Endothelial cell of umbilical vein (primary cell): ENCODE measurements at regions not wholly inside any gene's neighbourhood (a gene's known extent, or its start where the extent isn't known, plus 50 kb on each side); places are given as distances from the start of the nearest gene placed in this dataset.

ENCODE experiments used
- BruUV-seq: library from RNA; stranded (reverse); fragments of 400-500 nt; replicated peaks from 2 replicates; lab custom pipeline; 2021; lab: Mats Ljungman, UMichigan
- CTCF ChIA-PET: fragments of 300-600, 350-600 bp; sonication (Branson Sonifier 250); formaldehyde crosslinking; loops from one replicate; lab custom pipeline; 2021; ENCODE audit warnings: antibody characterized with exemption, inconsistent platforms; lab: Charles Lee
- POLR2A ChIA-PET: fragments of 300-600, 350-600 bp; sonication (Branson Sonifier 250); formaldehyde crosslinking; loops from one replicate; lab custom pipeline; 2021; ENCODE audit warnings: antibody characterized with exemption, inconsistent platforms; lab: Charles Lee
- DNase-seq: peaks from one replicate; pipeline ENCODE4 v3.0.0-alpha.2; 2011; ENCODE audit warnings: low read depth, low spot score
- FAIRE-seq: peaks from 2 replicates; lab custom pipeline; 2011; peaks lifted over from hg19 to GRCh38; lab: Jason Lieb, UNC
- H2AFZ ChIP-seq: 2 replicates; pipeline ENCODE4 v1.6.0; 2012; ENCODE audit warnings: low read depth, low read length, control low read depth, inconsistent platforms
- H3K27ac ChIP-seq: 2 replicates; pipeline ENCODE4 v1.5.1; 2011; ENCODE audit warnings: low read depth, mild to moderate bottlenecking, control low read depth, low read length, moderate library complexity; ENCODE audit not compliant: insufficient read depth
- H3K27me3 ChIP-seq, 2 experiments: 2 replicates each; pipeline versions ENCODE4 v1.6.0 to v1.6.1; 2011; ENCODE audit warnings: low read length in 2 of 2, mixed read lengths in 1 of 2; ENCODE audit not compliant: control insufficient read depth in 2 of 2, insufficient read depth in 2 of 2
- H3K36me3 ChIP-seq, 2 experiments: 2 replicates in 1 of 2; 3 replicates in 1 of 2; pipeline ENCODE4 v1.5.1; 2011; ENCODE audit warnings: low read length in 2 of 2, mild to moderate bottlenecking in 1 of 2, moderate library complexity in 1 of 2; ENCODE audit not compliant: control insufficient read depth in 2 of 2, insufficient read depth in 2 of 2; ENCODE audit errors: extremely low read depth in 1 of 2
- H3K4me1 ChIP-seq: 3 replicates; pipeline ENCODE4 v1.5.1; 2011; ENCODE audit warnings: mild to moderate bottlenecking, low read length; ENCODE audit not compliant: control insufficient read depth, insufficient read depth; ENCODE audit errors: extremely low read depth
- H3K4me2 ChIP-seq: 2 replicates; pipeline ENCODE4 v1.6.1; 2011; ENCODE audit warnings: low read length, control low read depth, mixed read lengths; ENCODE audit not compliant: insufficient read depth
- H3K4me3 ChIP-seq, 3 experiments: fragments of 200-600 bp in 1 of 3; sonication (generic), shearing (Covaris generic) in 1 of 3; replicated peaks in 1 of 3; 2 replicates each; pipeline ENCODE4 v1.5.1; 2011 to 2016; ENCODE audit warnings: control low read depth in 3 of 3, low read length in 3 of 3, mild to moderate bottlenecking in 2 of 3, inconsistent platforms in 1 of 3, low read depth in 1 of 3, moderate library complexity in 1 of 3; ENCODE audit not compliant: insufficient read depth in 1 of 3
- H3K79me2 ChIP-seq: 2 replicates; pipeline ENCODE4 v1.6.0; 2012; ENCODE audit warnings: low read length, inconsistent platforms; ENCODE audit not compliant: control insufficient read depth, insufficient read depth
- H3K9ac ChIP-seq: replicated peaks from 2 replicates; pipeline ENCODE3; 2011; ENCODE audit warnings: low read length, control low read depth; ENCODE audit not compliant: insufficient read depth; ENCODE audit errors: extremely low read depth
- H3K9me1 ChIP-seq: replicated peaks from 3 replicates; pipeline ENCODE4 v1.6.0; 2011; ENCODE audit warnings: mild to moderate bottlenecking, low read length; ENCODE audit not compliant: control insufficient read depth, insufficient read depth; ENCODE audit errors: extremely low read depth
- H3K9me3 ChIP-seq: replicated peaks from 2 replicates; pipeline ENCODE4 v1.5.1; 2012; ENCODE audit warnings: low read length, inconsistent platforms; ENCODE audit not compliant: control insufficient read depth, insufficient read depth
- H4K20me1 ChIP-seq: replicated peaks from 2 replicates; pipeline ENCODE3; 2011; ENCODE audit warnings: mild to moderate bottlenecking, low read length; ENCODE audit not compliant: control insufficient read depth, insufficient read depth; ENCODE audit errors: extremely low read depth
- JUN ChIP-seq: IDR thresholded peaks from 2 replicates; pipeline ENCODE4 v1.6.1; 2011; ENCODE audit warnings: borderline replicate concordance, low read depth; ENCODE audit not compliant: insufficient read length, insufficient read depth
- MAX ChIP-seq: IDR thresholded peaks from 2 replicates; pipeline ENCODE4 v1.6.1; 2011; ENCODE audit not compliant: insufficient read depth, insufficient read length
- dilution Hi-C: fragments of 300-500 bp; cut with MboI; formaldehyde crosslinking; loops from one replicate; pipeline ENCODE4 v1.15.0; 2019; ENCODE audit warnings: low sequenced_read_pairs; ENCODE audit not compliant: extremely low pct_ligation_motif_present
- intact Hi-C: fragments of 100-400 bp; cut with micrococcal nuclease; formaldehyde crosslinking; loops from one replicate; pipeline ENCODE4 v1.10.0; 2022

GRCh38 chr15:62452667-62453066 is 287.6 kb upstream of the C2CD4B start:
- Histone ChIP-seq H4K20me1 (no peaks in the 10 kb centered on the region), H3K9me3 (no peaks in the 10 kb centered on the region), H3K27me3 (no peaks in the 10 kb centered on the region), H3K4me1 (no peaks in the 10 kb centered on the region), H3K36me3 (no peaks in the 10 kb centered on the region), H3K9me1 (no peaks in the 10 kb centered on the region), H3K4me2 (no peak overlapping the region), H3K27ac (no peak overlapping the region), H3K9ac (no peak overlapping the region), H3K4me3 (no peak overlapping the region), H2AFZ (no peak overlapping the region), H3K79me2 (no peaks in the 10 kb centered on the region)
- dilution Hi-C loops (no loop called here), intact Hi-C loops (no loop called here)
- no peak for TF ChIP-seq MAX
- DNase-seq (no peak), FAIRE-seq (no peak)
- BruUV-seq: no TSS peak
- POLR2A ChIA-PET: no interaction called here
- CTCF ChIA-PET: no interaction called here

GRCh38 chr15:62453375-62453774 is 288.3 kb upstream of the C2CD4B start:
- intact Hi-C loops (no loop called here), dilution Hi-C loops (no loop called here)
- BruUV-seq: no TSS peak
- H4K20me1 ChIP-seq: no peaks in the 10 kb centered on the region
- no peaks in the 10 kb centered on the region for H3K9me1 ChIP-seq
- no peaks in the 10 kb centered on the region for H3K79me2 ChIP-seq
- no peak for DNase-seq
- H3K27ac ChIP-seq: no peak overlapping the region
- H3K27me3 ChIP-seq: no peaks in the 10 kb centered on the region
- FAIRE-seq: no peak
- H3K9ac ChIP-seq: no peak overlapping the region
- POLR2A ChIA-PET: no interaction called here
- no peaks in the 10 kb centered on the region for H3K4me1 ChIP-seq
- CTCF ChIA-PET: no interaction called here
- no peak overlapping the region for H3K4me3 ChIP-seq
- H2AFZ ChIP-seq: no peak overlapping the region
- TF ChIP-seq JUN (no peak), MAX (no peak)
- no peaks in the 10 kb centered on the region for H3K9me3 ChIP-seq
- H3K36me3 ChIP-seq: no peaks in the 10 kb centered on the region
- no peak overlapping the region for H3K4me2 ChIP-seq
